Neural cell (in vitro differentiated cells): ENCODE measurements at regions not wholly inside any gene's neighbourhood (a gene's known extent, or its start where the extent isn't known, plus 50 kb on each side); places are given as distances from the start of the nearest gene placed in this dataset.

Source experiments
- CTCF ChIP-seq: fragments of 450-650 bp; IDR thresholded peaks from 2 replicates; pipeline ENCODE4 v1.5.1; 2014; ENCODE audit warnings: antibody characterized with exemption, mild to moderate bottlenecking, moderate library complexity; ENCODE audit not compliant: poor library complexity, severe bottlenecking
- POLR2AphosphoS5 ChIP-seq: IDR thresholded peaks from 2 replicates; pipeline ENCODE4 v1.6.1; 2012

GRCh38 chr20:53752971-53753879 lies 159.6 kb upstream of the ZNF217 start:
- TF ChIP-seq POLR2AphosphoS5 (no peak), CTCF (no peak)
